ENCODE measurements at regions not wholly inside any gene's neighbourhood (a gene's known extent, or its start where the extent isn't known, plus 50 kb on each side); places are given as distances from the start of the nearest gene placed in this dataset.

- no peak for ATAC-seq
- H3K9me3 ChIP-seq: no peaks in the 10 kb centered on the region
- no peak overlapping the region for H3K4me3 ChIP-seq
- DNase-seq: no peak
- intact Hi-C loops (cut with DNase I): no loop called here
- no peak for FAIRE-seq
- H3K36me3 ChIP-seq: no peaks in the 10 kb centered on the region
- no peaks in the 10 kb centered on the region for H3K4me1 ChIP-seq
- TF ChIP-seq, protein P1, sequence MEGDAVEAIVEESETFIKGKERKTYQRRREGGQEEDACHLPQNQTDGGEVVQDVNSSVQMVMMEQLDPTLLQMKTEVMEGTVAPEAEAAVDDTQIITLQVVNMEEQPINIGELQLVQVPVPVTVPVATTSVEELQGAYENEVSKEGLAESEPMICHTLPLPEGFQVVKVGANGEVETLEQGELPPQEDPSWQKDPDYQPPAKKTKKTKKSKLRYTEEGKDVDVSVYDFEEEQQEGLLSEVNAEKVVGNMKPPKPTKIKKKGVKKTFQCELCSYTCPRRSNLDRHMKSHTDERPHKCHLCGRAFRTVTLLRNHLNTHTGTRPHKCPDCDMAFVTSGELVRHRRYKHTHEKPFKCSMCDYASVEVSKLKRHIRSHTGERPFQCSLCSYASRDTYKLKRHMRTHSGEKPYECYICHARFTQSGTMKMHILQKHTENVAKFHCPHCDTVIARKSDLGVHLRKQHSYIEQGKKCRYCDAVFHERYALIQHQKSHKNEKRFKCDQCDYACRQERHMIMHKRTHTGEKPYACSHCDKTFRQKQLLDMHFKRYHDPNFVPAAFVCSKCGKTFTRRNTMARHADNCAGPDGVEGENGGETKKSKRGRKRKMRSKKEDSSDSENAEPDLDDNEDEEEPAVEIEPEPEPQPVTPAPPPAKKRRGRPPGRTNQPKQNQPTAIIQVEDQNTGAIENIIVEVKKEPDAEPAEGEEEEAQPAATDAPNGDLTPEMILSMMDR (IDR thresholded peaks at IDR 0.05): no peak
- 51 to 52% methylated on average over 4 of the region's 4 CpGs for WGBS, 2 donors
- H3K27ac ChIP-seq: no peak overlapping the region
- H3K27me3 ChIP-seq: no peaks in the 10 kb centered on the region
These were observed 58.2 kb downstream of the ESM1 start for GRCh38 chr5:54927097-54927746.

GRCh38 chr5:54924487-54924886, 60.9 kb downstream of the ESM1 start:
- H3K27ac ChIP-seq: no peak overlapping the region
- DNase-seq (no peak), ATAC-seq (no peak), FAIRE-seq (no peak)
- H3K36me3 ChIP-seq: no peaks in the 10 kb centered on the region
- H3K4me3 ChIP-seq: no peak overlapping the region
- TF ChIP-seq, protein P1 (IDR thresholded peaks at IDR 0.05): no peak
- intact Hi-C loops (cut with DNase I): no loop called here
- H3K9me3 ChIP-seq: no peaks in the 10 kb centered on the region
- no peaks in the 10 kb centered on the region for H3K27me3 ChIP-seq
- no peaks in the 10 kb centered on the region for H3K4me1 ChIP-seq

DNA sequence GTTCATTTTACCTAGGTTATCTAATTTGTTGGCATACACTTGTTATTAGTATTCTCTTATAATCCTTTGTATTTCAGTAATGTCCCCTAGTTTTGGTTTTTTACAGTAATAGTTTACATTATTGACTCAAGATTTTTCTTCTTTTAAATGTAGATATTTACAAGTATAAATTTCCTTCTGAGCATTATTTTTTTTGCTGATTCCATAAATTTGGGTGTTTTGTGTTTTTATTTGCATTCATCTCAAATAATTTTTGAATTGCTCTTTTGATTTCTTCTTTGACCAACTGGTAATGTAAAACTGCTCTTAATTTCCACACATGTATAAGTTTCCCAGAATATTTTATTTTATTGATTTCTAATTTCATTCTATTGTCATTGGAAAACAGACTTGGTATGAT, 68.1 kb downstream of the ESM1 start:
- intact Hi-C loops (cut with DNase I): no loop called here
- no peaks in the 10 kb centered on the region for H3K4me1 ChIP-seq
- no peaks in the 10 kb centered on the region for H3K27me3 ChIP-seq
- no peaks in the 10 kb centered on the region for H3K36me3 ChIP-seq
- FAIRE-seq (no peak), ATAC-seq (no peak), DNase-seq (no peak)
- TF ChIP-seq, protein P1 (IDR thresholded peaks at IDR 0.05): no peak
- H3K9me3 ChIP-seq: no peaks in the 10 kb centered on the region
- no peak overlapping the region for H3K4me3 ChIP-seq
- no peak overlapping the region for H3K27ac ChIP-seq

GRCh38 chr5:54915466-54916027, 69.8 kb downstream of the ESM1 start:
- Histone ChIP-seq H3K4me3 (no peak overlapping the region), H3K9me3 (no peaks in the 10 kb centered on the region), H3K27ac (no peak overlapping the region), H3K36me3 (no peaks in the 10 kb centered on the region), H3K27me3 (no peaks in the 10 kb centered on the region), H3K4me1 (no peaks in the 10 kb centered on the region)
- 50 to 51% methylated on average over 3 of the region's 3 CpGs for WGBS, 2 donors
- FAIRE-seq: no peak
- no peak for ATAC-seq
- intact Hi-C loops (cut with DNase I): no loop called here
- no peak for DNase-seq
- TF ChIP-seq, protein P1 (IDR thresholded peaks at IDR 0.05): no peak

DNA sequence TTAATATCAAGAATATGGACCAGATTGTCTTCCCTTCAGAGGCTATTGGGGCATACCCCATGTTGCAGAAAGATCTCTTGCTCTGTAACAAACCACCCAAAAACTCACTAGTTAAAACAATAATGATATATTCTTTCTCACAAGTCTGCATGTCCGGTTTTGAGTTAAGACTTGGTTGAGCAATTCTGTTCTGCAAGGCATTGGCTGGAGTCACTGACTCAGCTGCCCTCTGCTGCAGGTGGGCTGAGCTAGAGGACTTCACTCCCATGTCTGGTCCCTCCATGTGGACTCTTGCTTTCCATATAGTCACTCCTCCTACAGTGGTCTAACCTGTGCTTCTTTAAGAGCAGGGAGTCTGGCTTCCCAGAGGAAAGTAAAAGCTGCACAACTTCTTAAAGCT, 73.4 kb downstream of the ESM1 start:
- DNase-seq (no peak), ATAC-seq (no peak), FAIRE-seq (no peak)
- TF ChIP-seq, protein P1 (IDR thresholded peaks at IDR 0.05): no peak
- 60 to 65% methylated on average over 1 of the region's 1 CpG for WGBS, 2 donors
- no peaks in the 10 kb centered on the region for H3K9me3 ChIP-seq
- no peaks in the 10 kb centered on the region for H3K36me3 ChIP-seq
- intact Hi-C loops (cut with DNase I): no loop called here
- H3K4me3 ChIP-seq: no peak overlapping the region
- no peaks in the 10 kb centered on the region for H3K27me3 ChIP-seq
- H3K27ac ChIP-seq: no peak overlapping the region
- no peaks in the 10 kb centered on the region for H3K4me1 ChIP-seq

All from pancreas (tissue), 10 donors.